ENCODE measurements at regions not wholly inside any gene's neighbourhood (a gene's known extent, or its start where the extent isn't known, plus 50 kb on each side); places are given as distances from the start of the nearest gene placed in this dataset.
"Not testable (repeated sequence)": the region's sequence is repeated elsewhere in the genome, so short reads cannot be mapped to it uniquely, and the experiment has no call there.

- no peaks in the 10 kb centered on the region for H3K9me3 Mint-ChIP-seq
- H3K27ac Mint-ChIP-seq: no peak overlapping the region
- no peak overlapping the region for H3K4me3 Mint-ChIP-seq
- no peaks in the 10 kb centered on the region for H3K36me3 Mint-ChIP-seq (ENCODE audit: low read depth)
- H3K4me1 Mint-ChIP-seq (ENCODE audit: low read depth): no peaks in the 10 kb centered on the region
- no peaks in the 10 kb centered on the region for H3K27me3 Mint-ChIP-seq (ENCODE audit: low read depth)
Measured at GRCh38 chr16:14384745-14385144, 245.3 kb downstream of the PARN start.

DNA sequence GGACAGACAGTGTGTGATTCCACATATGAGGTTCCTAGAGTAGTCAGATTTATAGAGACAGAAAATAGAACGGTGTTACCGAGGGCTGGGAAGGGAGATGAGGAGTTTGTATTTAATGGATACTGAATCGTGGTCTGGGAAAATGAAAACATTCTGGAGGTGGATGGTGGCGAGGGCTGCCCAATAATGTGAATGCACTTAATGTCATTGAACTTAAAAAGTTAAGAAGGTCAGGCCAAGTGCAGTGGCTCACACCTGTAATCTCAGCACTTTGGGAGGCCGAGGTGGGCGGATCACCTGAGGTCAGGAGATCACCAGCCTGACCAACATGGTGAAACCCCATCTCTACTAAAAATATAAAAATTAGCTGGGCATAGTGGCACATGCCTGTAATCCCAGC lies 246.2 kb downstream of the PARN start:
- H3K9me3 Mint-ChIP-seq, H3K27ac Mint-ChIP-seq: not testable (repeated sequence)

GRCh38 chr16:14378689-14379467 lies 251.2 kb downstream of the PARN start:
- no peaks in the 10 kb centered on the region for H3K27me3 Mint-ChIP-seq (ENCODE audit: low read depth)
- H3K9me3 Mint-ChIP-seq: no peaks in the 10 kb centered on the region
- H3K4me3 Mint-ChIP-seq: no peak overlapping the region
- no peaks in the 10 kb centered on the region for H3K4me1 Mint-ChIP-seq (ENCODE audit: low read depth)
- no peaks in the 10 kb centered on the region for H3K36me3 Mint-ChIP-seq (ENCODE audit: low read depth)
- H3K27ac Mint-ChIP-seq: no peak overlapping the region

More for the DNA sequence above, 246.2 kb downstream of the PARN start:
- not testable (repeated sequence) for H3K4me3 Mint-ChIP-seq; H3K4me1 Mint-ChIP-seq (ENCODE audit: low read depth); H3K36me3 Mint-ChIP-seq (ENCODE audit: low read depth); H3K27me3 Mint-ChIP-seq (ENCODE audit: low read depth)

DNA sequence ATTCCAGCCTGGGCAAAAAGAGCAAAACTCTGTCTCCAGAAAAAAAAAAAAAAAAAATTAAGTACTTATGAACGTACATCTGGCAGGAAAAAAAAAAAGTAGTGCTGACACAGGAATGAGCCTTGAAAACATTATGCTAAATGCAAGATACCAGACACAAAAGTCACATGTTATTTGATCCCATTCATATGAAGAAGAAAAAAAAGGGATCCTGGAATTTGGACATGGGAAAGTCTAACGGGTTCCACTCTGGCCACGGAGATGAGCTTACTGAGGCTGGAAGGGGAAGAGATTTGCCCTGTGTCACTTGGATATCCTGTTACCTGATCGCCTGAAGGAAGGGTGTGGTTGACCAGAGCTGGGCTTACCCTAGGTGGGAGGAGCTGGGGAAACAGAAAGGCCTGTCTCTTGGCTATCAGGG lies 251.9 kb downstream of the PARN start:
- H3K27ac Mint-ChIP-seq: no peak overlapping the region
- no peak overlapping the region for H3K4me3 Mint-ChIP-seq
- H3K27me3 Mint-ChIP-seq (ENCODE audit: low read depth): no peaks in the 10 kb centered on the region
- H3K4me1 Mint-ChIP-seq (ENCODE audit: low read depth): no peaks in the 10 kb centered on the region
- no peaks in the 10 kb centered on the region for H3K36me3 Mint-ChIP-seq (ENCODE audit: low read depth)
- H3K9me3 Mint-ChIP-seq: no peaks in the 10 kb centered on the region

- no peaks in the 10 kb centered on the region for H3K9me3 Mint-ChIP-seq
- no peak overlapping the region for H3K27ac Mint-ChIP-seq
- H3K27me3 Mint-ChIP-seq (ENCODE audit: low read depth): no peaks in the 10 kb centered on the region
Measured at GRCh38 chr16:14377326-14377725, 252.7 kb downstream of the PARN start.

GRCh38 chr16:14375132-14375491 lies 254.9 kb downstream of the PARN start:
- Mint-ChIP-seq H3K4me3 (no peak overlapping the region), H3K4me1 (ENCODE audit: low read depth) (peaks cover 1% of the 10 kb centered on the region), H3K9me3 (no peaks in the 10 kb centered on the region), H3K27me3 (ENCODE audit: low read depth) (no peaks in the 10 kb centered on the region), H3K36me3 (ENCODE audit: low read depth) (no peaks in the 10 kb centered on the region), H3K27ac (no peak overlapping the region)

More at GRCh38 chr16:14377326-14377725, 252.7 kb downstream of the PARN start:
- Mint-ChIP-seq H3K4me1 (ENCODE audit: low read depth) (no peaks in the 10 kb centered on the region), H3K36me3 (ENCODE audit: low read depth) (no peaks in the 10 kb centered on the region), H3K4me3 (no peak overlapping the region)

DNA sequence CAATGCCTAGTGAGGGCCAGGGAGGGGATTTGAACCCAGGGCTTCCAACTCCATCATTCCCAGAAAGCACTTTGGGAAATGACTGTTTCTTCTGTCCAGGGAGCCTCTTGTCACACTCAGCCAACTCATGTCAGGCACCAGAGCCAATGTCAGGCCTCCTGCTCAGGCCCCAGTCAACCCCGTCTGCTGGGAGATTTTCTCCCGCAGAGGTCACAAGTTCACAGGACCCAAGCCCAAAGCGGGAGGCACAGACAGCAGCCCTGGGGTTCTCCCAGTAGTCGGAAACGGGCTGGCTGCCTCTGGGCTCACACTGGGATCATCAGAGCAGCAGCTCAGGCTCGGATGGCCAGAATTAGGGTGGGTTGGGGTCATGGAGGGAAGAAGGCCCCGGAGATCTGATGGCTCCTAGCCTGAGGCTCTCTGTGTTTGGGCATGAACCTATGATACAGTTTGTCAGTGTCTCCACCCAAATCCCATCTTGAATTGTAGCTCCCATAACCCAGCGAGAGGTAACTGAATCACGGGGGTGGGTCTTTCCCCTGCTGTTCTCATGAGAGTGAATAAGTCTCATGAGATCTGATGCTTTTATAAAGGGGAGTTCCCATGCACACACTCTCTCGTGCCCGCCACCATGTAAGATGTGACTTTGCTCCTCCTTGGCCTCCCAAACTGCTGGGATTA lies 255.5 kb downstream of the PARN start:
- Mint-ChIP-seq H3K4me3 (no peak overlapping the region), H3K27ac (no peak overlapping the region), H3K4me1 (ENCODE audit: low read depth) (peaks cover 1% of the 10 kb centered on the region), H3K9me3 (no peaks in the 10 kb centered on the region), H3K36me3 (ENCODE audit: low read depth) (no peaks in the 10 kb centered on the region), H3K27me3 (ENCODE audit: low read depth) (no peaks in the 10 kb centered on the region)

- Mint-ChIP-seq H3K27ac (no peak overlapping the region), H3K27me3 (ENCODE audit: low read depth) (no peaks in the 10 kb centered on the region), H3K9me3 (no peaks in the 10 kb centered on the region), H3K36me3 (ENCODE audit: low read depth) (no peaks in the 10 kb centered on the region), H3K4me1 (ENCODE audit: low read depth) (peaks cover 1% of the 10 kb centered on the region), H3K4me3 (no peak overlapping the region)
Measured at GRCh38 chr16:14373896-14374295, 256.2 kb downstream of the PARN start.

- Mint-ChIP-seq H3K36me3 (ENCODE audit: low read depth) (no peaks in the 10 kb centered on the region), H3K4me1 (ENCODE audit: low read depth) (peaks cover 1% of the 10 kb centered on the region), H3K4me3 (no peak overlapping the region), H3K27ac (no peak overlapping the region), H3K9me3 (no peaks in the 10 kb centered on the region), H3K27me3 (ENCODE audit: low read depth) (no peaks in the 10 kb centered on the region)
Measured at GRCh38 chr16:14373406-14373805, 256.7 kb downstream of the PARN start.

GRCh38 chr16:14372471-14372870 lies 257.6 kb downstream of the PARN start:
- H3K27ac Mint-ChIP-seq: no peak overlapping the region
- H3K4me1 Mint-ChIP-seq (ENCODE audit: low read depth): peaks cover 1% of the 10 kb centered on the region
- H3K27me3 Mint-ChIP-seq (ENCODE audit: low read depth): no peaks in the 10 kb centered on the region
- no peak overlapping the region for H3K4me3 Mint-ChIP-seq
- H3K36me3 Mint-ChIP-seq (ENCODE audit: low read depth): no peaks in the 10 kb centered on the region
- no peaks in the 10 kb centered on the region for H3K9me3 Mint-ChIP-seq

- Mint-ChIP-seq H3K9me3 (no peaks in the 10 kb centered on the region), H3K4me3 (no peak overlapping the region), H3K27me3 (ENCODE audit: low read depth) (no peaks in the 10 kb centered on the region), H3K27ac (no peak overlapping the region), H3K36me3 (ENCODE audit: low read depth) (no peaks in the 10 kb centered on the region), H3K4me1 (ENCODE audit: low read depth) (peaks cover 1% of the 10 kb centered on the region)
Measured at GRCh38 chr16:14371778-14372431, 258.2 kb downstream of the PARN start.

DNA sequence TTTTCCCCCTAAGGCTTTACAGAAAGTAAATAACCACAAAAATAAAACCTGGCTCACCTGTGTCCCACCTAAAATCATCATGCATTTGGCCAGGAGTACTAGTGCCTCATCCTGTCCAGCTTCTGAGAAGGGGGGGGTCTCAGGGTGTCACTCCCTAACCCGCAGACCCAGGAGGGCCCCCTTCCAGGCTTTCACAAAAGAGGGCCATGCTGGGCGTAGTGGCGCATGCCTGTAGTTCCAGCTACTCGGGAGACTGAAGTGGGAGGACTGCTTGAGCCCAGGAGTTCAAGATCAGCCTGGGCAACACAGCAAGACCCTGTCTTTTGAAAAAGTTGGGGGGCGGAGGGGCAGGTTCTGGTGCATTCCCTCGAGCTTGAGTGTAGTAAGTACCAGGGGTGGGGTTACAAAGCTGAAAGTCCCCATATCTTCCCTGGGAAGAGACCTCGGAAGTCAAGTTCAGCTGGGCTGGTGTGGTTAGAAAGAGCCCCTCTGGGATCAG lies 259.3 kb downstream of the PARN start:
- no peak overlapping the region for H3K4me3 Mint-ChIP-seq
- no peaks in the 10 kb centered on the region for H3K27me3 Mint-ChIP-seq (ENCODE audit: low read depth)
- H3K9me3 Mint-ChIP-seq: no peaks in the 10 kb centered on the region
- H3K27ac Mint-ChIP-seq: no peak overlapping the region
- H3K4me1 Mint-ChIP-seq (ENCODE audit: low read depth): peaks cover 1% of the 10 kb centered on the region
- H3K36me3 Mint-ChIP-seq (ENCODE audit: low read depth): no peaks in the 10 kb centered on the region

DNA sequence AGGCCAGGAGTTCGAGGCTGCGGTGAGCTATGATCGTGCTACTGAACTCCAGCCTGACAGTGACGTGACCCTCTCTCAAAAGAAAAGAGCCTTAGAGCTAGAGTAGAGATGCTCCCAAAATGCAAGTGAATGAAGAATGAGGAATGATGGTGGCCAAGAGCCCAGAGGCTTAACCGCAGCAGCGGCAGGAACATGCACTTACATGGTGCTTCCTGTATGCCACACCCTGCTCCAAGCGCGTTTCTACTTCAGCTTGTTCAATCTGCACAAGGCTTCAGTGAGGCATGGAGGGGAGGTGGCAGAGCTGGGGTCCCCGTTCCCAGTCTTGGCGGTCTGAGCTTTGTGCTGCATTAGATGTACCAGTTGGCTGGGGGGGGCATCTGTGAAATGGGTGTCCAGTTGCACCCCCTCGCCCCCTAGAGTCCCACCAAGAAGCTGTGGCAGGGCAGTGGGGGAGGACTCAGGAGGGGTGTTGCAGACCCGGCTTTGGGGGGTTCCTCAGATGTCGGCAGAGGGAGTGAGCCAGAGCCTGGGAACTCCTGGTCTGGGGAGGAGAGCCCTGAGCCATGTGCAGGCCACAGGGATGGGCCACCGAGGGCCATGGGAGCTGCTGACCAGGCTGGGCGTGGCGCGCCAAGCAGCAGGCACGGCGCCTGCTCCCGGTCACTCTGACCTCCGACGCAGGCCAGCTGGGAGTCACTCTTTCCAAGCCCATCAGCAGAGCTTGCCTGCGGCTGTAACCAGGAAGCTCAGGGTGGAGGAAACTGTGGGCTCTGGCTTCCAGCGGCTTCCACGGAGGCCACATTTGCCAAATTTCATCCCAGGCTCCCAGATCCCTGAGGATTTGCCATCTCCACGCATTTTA lies 260.1 kb downstream of the PARN start:
- Mint-ChIP-seq H3K36me3 (ENCODE audit: low read depth) (no peaks in the 10 kb centered on the region), H3K27ac (no peak overlapping the region), H3K4me1 (ENCODE audit: low read depth) (peaks cover 1% of the 10 kb centered on the region), H3K4me3 (no peak overlapping the region), H3K9me3 (no peaks in the 10 kb centered on the region), H3K27me3 (ENCODE audit: low read depth) (no peaks in the 10 kb centered on the region)

GRCh38 chr16:14368399-14368798 lies 261.7 kb downstream of the PARN start:
- Mint-ChIP-seq H3K27ac (no peak overlapping the region), H3K4me3 (no peak overlapping the region), H3K36me3 (ENCODE audit: low read depth) (no peaks in the 10 kb centered on the region), H3K27me3 (ENCODE audit: low read depth) (no peaks in the 10 kb centered on the region), H3K4me1 (ENCODE audit: low read depth) (peaks cover 1% of the 10 kb centered on the region), H3K9me3 (no peaks in the 10 kb centered on the region)

Measured in T-helper 1 cell treated with Interleukin-12 subunit alpha and Interleukin-12 subunit beta and Interleukin-4 antibody, amounts not matched to agents 30 μg/mL and 1 μg/mL, for 36 hours (primary cell).